ENCODE measurements at regions not wholly inside any gene's neighbourhood (a gene's known extent, or its start where the extent isn't known, plus 50 kb on each side); places are given as distances from the start of the nearest gene placed in this dataset.
"Not testable (repeated sequence)": the region's sequence is repeated elsewhere in the genome, so short reads cannot be mapped to it uniquely, and the experiment has no call there.

- TF ChIP-seq CTCF (IDR thresholded peaks at IDR 0.05; ENCODE audit: low read depth, low read length); POLR2A (IDR thresholded peaks at IDR 0.05; ENCODE audit: extremely low read depth, insufficient read length): not testable (repeated sequence)
These were observed 124.0 kb upstream of the SERBP1 start for GRCh38 chr1:67554204-67554603.
